Rectal smooth muscle tissue (tissue), 1 donor: ENCODE measurements at regions not wholly inside any gene's neighbourhood (a gene's known extent, or its start where the extent isn't known, plus 50 kb on each side); places are given as distances from the start of the nearest gene placed in this dataset.
"Not testable (repeated sequence)": the region's sequence is repeated elsewhere in the genome, so short reads cannot be mapped to it uniquely, and the experiment has no call there.

Source experiments
- H3K27ac ChIP-seq: one replicate; pipeline ENCODE4 v1.7.0; 2013; ENCODE audit warnings: low read depth, low read length, inconsistent platforms
- H3K27me3 ChIP-seq: one replicate; pipeline ENCODE4 v1.7.0; 2013; ENCODE audit warnings: low read length; ENCODE audit not compliant: control insufficient read depth, insufficient read depth
- H3K36me3 ChIP-seq: one replicate; pipeline ENCODE4 v1.7.0; 2013; ENCODE audit warnings: low read length; ENCODE audit not compliant: control insufficient read depth, insufficient read depth
- H3K4me1 ChIP-seq: one replicate; pipeline ENCODE4 v1.7.0; 2013; ENCODE audit warnings: low read length; ENCODE audit not compliant: control insufficient read depth, insufficient read depth
- H3K4me3 ChIP-seq: one replicate; pipeline ENCODE4 v1.7.0; 2013; ENCODE audit warnings: low read length
- H3K9ac ChIP-seq: one replicate; pipeline ENCODE4 v1.7.0; 2013; ENCODE audit warnings: low read length

- Histone ChIP-seq H3K4me1 (no peaks in the 10 kb centered on the region), H3K36me3 (no peaks in the 10 kb centered on the region), H3K9ac (no peak overlapping the region), H3K27ac (no peak overlapping the region), H3K4me3 (no peak overlapping the region), H3K27me3 (no peaks in the 10 kb centered on the region)
These were observed 108.7 kb upstream of the ADRA1B start for GRCh38 chr5:159807586-159807985.

DNA sequence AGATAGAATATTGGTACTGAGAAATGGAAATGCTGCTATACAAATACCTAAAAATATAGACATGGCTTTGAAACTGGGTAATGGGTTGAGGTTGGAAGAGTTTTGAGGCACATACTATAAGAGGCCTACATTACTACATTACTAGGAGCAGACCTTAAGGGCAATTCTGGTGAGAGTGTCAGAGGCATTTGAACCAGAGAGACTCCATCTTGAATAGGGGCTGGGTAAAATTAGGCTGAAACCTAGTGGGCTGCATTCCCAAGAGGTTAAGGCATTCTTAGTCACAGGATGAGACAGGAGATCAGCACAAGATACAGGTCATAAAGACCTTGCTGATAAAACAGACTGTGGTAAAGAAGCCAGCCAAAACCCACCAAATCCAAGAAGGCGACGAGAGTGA lies 104.6 kb upstream of the ADRA1B start:
- no peaks in the 10 kb centered on the region for H3K36me3 ChIP-seq

DNA sequence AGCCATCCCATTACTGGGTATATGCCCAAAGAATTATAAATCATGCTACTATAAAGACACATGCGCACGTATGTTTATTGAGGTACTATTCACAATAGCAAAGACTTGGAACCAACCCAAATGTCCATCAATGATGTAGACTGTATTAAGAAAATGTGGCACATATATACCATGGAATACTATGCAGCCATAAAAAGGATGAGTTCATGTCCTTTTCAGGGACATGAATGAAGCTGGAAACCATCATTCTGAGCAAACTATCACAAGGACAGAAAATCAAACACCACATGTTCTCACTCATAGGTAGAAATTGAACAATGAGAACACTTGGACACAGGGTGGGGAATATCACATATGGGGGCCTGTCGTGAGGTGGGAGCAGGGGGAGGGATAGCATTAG lies 103.5 kb upstream of the ADRA1B start:
- not testable (repeated sequence) for H3K27me3 ChIP-seq, H3K9ac ChIP-seq, H3K36me3 ChIP-seq, H3K4me1 ChIP-seq, H3K4me3 ChIP-seq, H3K27ac ChIP-seq

More for the DNA sequence above, 104.6 kb upstream of the ADRA1B start:
- Histone ChIP-seq H3K27ac (no peak overlapping the region), H3K4me3 (no peak overlapping the region), H3K4me1 (no peaks in the 10 kb centered on the region), H3K27me3 (no peaks in the 10 kb centered on the region), H3K9ac (no peak overlapping the region)

GRCh38 chr5:159814222-159814621 lies 102.1 kb upstream of the ADRA1B start:
- H3K36me3 ChIP-seq = no peaks in the 10 kb centered on the region
- no peak overlapping the region for H3K4me3 ChIP-seq
- no peak overlapping the region for H3K9ac ChIP-seq
- peaks cover 5% of the 10 kb centered on the region for H3K4me1 ChIP-seq
- H3K27ac ChIP-seq = no peak overlapping the region
- no peaks in the 10 kb centered on the region for H3K27me3 ChIP-seq

DNA sequence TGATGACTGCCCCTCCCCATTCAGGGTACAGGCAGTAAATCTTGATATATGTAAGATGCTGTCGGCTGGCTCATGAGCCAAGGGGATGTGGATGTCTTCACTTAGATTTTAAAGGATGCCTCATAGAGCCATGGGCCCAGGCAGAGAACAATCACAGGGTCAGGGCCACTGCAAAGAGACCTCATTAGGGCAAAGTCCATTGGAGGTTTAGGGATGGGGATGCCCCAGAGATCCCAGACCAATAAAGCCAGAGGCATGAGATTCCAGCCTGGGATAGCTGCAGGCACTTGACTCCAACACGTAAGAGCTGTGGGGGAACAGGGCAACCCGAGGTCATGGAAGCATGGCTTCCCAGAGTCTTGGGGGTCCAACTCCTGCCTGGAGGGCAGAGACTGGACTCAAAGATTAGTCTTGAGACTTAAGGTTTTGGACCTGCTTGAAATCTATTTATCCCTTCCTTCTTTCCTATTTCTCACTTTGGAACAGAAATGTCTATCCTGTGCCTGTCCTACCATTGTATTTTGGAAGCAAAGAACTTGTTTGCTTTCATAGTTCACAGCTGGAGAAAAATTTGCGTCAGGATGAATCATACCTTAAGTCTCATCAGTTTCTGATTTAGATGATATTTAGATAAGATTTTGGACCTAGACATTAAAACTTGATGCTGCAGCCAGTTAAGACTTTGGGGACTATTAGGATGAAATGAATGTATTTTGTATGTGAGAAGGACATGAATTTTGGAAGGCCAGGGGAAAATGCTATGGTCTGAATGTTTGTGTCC lies 101.3 kb upstream of the ADRA1B start:
- H3K4me1 ChIP-seq = peaks cover 5% of the 10 kb centered on the region
- H3K36me3 ChIP-seq = no peaks in the 10 kb centered on the region
- no peak overlapping the region for H3K27ac ChIP-seq
- H3K4me3 ChIP-seq = no peak overlapping the region
- H3K27me3 ChIP-seq = no peaks in the 10 kb centered on the region
- H3K9ac ChIP-seq = no peak overlapping the region

DNA sequence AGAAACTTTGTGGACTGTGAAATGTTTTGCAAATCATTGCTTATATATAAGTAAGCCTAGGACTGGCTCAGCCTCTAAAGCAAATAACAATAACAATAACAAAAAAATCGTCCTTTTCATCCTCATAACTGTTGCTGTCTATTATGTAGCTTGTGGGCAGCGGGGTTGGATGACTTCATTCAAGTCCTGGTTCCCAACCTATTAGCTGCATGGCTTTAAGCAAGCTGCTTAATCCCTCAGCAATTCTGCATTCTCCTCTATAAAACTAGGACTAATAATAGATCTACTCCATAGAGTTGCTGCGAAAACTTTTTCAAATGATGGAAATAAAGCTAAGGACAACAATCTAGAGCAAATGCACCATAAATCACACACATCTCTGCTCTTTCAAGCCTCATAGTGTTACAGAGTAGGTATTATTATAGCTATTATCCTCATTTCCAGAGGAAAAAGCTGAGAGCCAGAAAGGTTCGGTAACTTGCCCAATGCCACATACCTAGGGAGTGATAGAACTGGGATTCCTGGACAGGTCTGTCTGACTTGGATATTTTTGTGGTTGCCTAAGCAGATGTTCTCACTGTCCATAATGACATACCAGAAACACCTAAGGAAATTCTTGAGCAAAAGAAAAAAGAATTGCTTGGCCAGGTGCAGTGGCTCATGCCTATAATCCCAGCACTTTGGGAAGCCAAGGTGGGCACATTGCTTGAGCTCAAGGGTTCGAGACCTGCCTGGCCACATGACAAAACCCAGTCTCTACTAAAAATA lies 98.8 kb upstream of the ADRA1B start:
- no peaks in the 10 kb centered on the region for H3K27me3 ChIP-seq
- H3K9ac ChIP-seq = no peak overlapping the region
- H3K27ac ChIP-seq = no peak overlapping the region
- H3K4me1 ChIP-seq = peaks cover 5% of the 10 kb centered on the region
- H3K36me3 ChIP-seq = no peaks in the 10 kb centered on the region
- H3K4me3 ChIP-seq = no peak overlapping the region

DNA sequence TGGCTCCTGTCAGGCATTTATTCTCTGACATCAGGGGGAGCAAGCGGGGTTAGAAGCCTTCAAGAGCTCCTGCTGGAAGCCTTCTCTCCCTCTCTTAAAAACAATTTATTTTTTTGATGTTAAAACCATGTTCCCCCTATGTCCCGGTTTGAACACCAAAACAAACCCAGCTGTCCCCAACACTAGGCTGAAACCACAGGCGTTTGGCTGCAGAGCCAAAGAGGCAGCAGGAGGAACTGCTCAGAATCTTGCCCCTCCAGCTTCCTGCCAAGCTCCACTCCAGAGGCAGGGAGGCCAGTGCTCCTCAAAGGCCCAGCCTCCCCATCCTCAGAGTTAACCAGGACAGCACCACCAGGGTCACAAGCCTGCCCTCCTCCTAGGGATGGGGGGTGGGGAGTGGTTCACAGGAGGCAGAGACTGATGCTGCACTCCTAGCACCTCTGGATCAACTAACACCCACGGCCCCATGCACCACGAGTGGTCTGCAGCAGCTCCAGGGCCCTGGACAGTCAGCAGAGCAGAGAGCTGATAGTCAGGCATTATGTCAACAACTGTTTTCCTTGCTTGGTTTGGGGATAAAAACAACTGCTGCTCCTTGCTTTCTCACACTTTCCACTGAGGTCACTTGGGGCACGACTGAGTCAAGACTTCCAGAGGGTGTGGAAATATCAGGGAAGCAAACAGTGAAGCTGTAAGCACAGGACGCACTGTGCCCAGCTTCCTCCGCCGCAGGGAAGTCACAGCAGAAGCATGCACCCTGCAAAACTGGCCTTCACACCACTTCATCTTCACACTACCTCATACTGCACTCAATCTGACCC lies 96.5 kb upstream of the ADRA1B start:
- H3K4me1 ChIP-seq = peaks cover 5% of the 10 kb centered on the region
- H3K27ac ChIP-seq = no peak overlapping the region

DNA sequence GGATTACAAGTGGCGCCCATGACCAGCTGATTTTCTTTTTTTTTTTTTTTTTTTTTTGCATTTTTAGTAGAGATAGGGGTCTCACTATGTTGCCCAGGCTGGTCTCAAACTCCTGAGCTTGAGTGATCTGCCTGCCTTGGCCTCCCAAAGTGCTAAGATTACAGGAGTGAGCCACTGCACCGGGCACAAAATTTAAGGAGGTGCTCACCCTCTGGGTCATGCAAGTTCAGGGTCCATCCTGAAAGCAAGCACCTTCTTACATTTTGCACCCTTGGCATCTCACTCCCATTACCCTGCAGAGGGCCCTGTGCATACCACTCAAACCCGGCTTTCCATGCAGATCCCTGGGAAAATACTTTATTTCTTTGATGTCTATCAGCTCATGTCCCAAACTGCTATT lies 95.6 kb upstream of the ADRA1B start:
- H3K9ac ChIP-seq = no peak overlapping the region
- no peak overlapping the region for H3K27ac ChIP-seq
- H3K36me3 ChIP-seq = no peaks in the 10 kb centered on the region
- H3K4me1 ChIP-seq = peaks cover 5% of the 10 kb centered on the region
- no peaks in the 10 kb centered on the region for H3K27me3 ChIP-seq
- no peak overlapping the region for H3K4me3 ChIP-seq

More for the DNA sequence above, 96.5 kb upstream of the ADRA1B start:
- Histone ChIP-seq H3K36me3 (no peaks in the 10 kb centered on the region), H3K4me3 (no peak overlapping the region), H3K27me3 (no peaks in the 10 kb centered on the region), H3K9ac (no peak overlapping the region)

DNA sequence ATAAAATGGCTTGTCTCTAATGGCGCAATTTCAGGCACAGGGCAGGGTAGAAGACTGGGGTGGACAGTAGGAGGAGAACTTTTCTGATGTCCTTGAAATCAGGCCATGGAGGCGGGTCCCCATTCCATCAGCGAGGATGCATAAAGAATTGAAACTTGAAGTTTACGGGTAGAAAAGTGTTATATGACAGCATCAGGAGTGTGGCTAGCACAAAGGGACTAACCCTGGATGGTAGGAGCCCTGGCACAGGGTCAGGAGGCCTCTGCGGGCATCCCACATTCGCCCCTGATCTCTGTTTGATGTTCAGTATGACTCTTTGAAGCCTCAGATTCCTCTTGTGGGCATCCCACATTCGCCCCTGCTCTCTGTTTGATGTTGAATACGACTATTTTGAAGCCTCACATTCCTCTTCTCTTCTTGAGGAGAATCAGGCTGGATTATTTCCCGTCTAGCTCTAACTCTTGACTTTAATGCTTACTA lies 94.8 kb upstream of the ADRA1B start:
- Histone ChIP-seq H3K9ac (no peak overlapping the region), H3K4me1 (peaks cover 5% of the 10 kb centered on the region), H3K4me3 (no peak overlapping the region), H3K27me3 (no peaks in the 10 kb centered on the region), H3K27ac (no peak overlapping the region), H3K36me3 (no peaks in the 10 kb centered on the region)

GRCh38 chr5:159824188-159825161 lies 91.8 kb upstream of the ADRA1B start:
- Histone ChIP-seq H3K9ac (no peak overlapping the region), H3K27ac (no peak overlapping the region), H3K4me3 (no peak overlapping the region), H3K36me3 (no peaks in the 10 kb centered on the region), H3K4me1 (no peaks in the 10 kb centered on the region), H3K27me3 (no peaks in the 10 kb centered on the region)

DNA sequence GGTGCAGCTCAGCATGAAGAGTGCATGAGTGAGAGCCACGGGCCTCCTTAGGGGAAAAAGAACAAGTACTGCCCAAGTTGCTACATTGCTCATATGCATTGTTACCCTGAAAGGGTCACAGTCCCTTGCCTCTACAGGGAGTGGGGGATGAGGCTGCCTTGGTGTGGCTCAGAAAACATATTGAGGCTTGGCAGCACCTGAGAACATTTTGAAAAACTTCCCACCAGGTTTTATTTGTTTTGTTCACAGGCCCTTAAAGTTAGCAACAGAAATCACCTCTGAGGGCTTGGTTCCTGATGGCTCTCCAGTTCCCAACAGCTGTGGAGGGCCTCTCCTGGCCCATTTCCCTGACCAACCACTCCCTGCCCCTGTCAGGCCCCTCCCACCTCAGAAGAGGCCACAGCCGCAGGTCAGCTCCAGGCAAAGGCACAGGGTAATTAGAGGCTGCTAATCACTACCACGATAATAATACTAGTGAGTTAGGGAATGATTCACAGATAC lies 90.7 kb upstream of the ADRA1B start:
- H3K27me3 ChIP-seq = no peaks in the 10 kb centered on the region

More for the DNA sequence above, 90.7 kb upstream of the ADRA1B start:
- no peaks in the 10 kb centered on the region for H3K4me1 ChIP-seq
- H3K9ac ChIP-seq = no peak overlapping the region
- no peaks in the 10 kb centered on the region for H3K36me3 ChIP-seq
- no peak overlapping the region for H3K27ac ChIP-seq
- H3K4me3 ChIP-seq = no peak overlapping the region
